ENCODE measurements at regions not wholly inside any gene's neighbourhood (a gene's known extent, or its start where the extent isn't known, plus 50 kb on each side); places are given as distances from the start of the nearest gene placed in this dataset.

GRCh38 chr9:13718086-13718485 is 438.6 kb upstream of the MPDZ start:
- no peak for DNase-seq (ENCODE audit: low read depth, low spot score)

- no peak for DNase-seq (ENCODE audit: low read depth, low spot score)
These were observed 438.0 kb upstream of the MPDZ start for GRCh38 chr9:13717322-13718054.

- no peak for DNase-seq (ENCODE audit: low read depth, low spot score)
These were observed 437.3 kb upstream of the MPDZ start for GRCh38 chr9:13716601-13717321.

GRCh38 chr9:13716090-13716489 is 436.6 kb upstream of the MPDZ start:
- no peak for DNase-seq (ENCODE audit: low read depth, low spot score)

- DNase-seq (ENCODE audit: low read depth, low spot score): no peak
These were observed 435.9 kb upstream of the MPDZ start for GRCh38 chr9:13715430-13715829.

GRCh38 chr9:13707612-13708576 is 428.4 kb upstream of the MPDZ start:
- no peak for DNase-seq (ENCODE audit: low read depth, low spot score)

GRCh38 chr9:13705918-13706317 is 426.4 kb upstream of the MPDZ start:
- DNase-seq (ENCODE audit: low read depth, low spot score): no peak

DNA sequence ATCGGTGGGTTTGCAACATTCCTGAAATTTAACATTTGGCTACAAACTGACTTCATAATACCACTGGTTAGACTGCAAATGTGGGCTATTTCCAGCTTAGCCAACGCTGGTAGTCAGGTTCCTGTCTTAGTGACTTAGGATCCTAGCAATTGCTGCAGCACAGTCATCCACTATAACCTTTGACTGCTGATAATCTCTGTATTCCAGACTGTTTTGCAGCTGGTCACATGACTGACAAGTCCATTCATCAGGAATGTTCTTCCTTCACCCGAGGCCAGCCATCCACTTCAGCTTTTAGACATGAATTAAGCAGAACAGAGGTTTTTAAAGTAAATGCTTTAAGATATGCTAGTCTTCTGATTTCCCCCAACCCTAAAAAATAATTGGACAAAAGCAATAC is 425.9 kb upstream of the MPDZ start:
- DNase-seq (ENCODE audit: low read depth, low spot score): no peak

DNA sequence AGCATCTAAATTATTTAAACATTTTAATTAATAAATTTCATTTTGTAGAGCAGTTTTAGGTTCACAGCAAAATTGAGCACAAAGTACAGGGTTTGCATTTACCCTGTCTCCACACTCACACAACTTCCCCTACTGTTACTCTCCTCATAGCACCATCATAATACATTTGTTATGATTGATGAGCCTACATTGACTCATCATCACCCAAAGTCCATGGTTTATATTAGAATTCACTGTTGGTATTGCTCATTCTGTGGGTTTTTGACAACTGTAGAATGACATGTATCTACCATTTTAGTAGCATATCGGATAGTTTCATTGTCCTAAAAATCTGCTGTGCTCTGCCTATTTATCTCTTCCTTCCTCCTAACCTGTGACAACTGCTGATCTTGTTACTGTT is 411.1 kb upstream of the MPDZ start:
- no peak for DNase-seq (ENCODE audit: low read depth, low spot score)

- DNase-seq (ENCODE audit: low read depth, low spot score): no peak
These were observed 410.4 kb upstream of the MPDZ start for GRCh38 chr9:13689925-13690324.

DNA sequence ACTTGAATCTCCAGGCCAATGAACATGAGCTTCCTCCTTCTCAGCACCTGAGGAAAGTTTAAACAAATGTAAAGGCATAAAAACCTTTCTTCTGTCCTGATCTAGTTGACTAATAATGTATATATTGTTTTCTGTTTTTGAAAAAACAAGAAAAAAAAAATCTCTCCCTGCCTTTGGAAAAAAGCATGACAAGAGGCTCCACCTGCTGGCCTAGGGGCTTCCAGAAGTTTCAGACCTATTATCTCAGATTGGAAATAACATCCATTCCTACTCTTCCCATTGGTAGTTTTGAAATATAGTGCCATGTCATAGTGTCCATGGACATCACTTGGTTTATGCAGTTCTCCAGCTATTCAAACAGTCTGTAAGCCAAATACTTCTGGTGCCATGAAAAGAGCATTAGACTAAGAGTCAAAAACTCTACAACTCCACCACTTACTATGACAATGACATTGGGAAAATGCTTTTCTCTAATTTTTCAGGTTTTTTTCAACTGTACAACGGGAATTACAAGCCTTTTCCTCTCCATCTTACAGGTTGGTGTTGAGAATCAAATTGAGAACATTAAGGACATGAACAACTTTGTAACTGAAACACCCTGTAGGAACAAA is 409.6 kb upstream of the MPDZ start:
- no peak for DNase-seq (ENCODE audit: low read depth, low spot score)

GRCh38 chr9:13688223-13688989 is 408.9 kb upstream of the MPDZ start:
- peak; percentile 52 for DNase-seq (ENCODE audit: low read depth, low spot score)

DNA sequence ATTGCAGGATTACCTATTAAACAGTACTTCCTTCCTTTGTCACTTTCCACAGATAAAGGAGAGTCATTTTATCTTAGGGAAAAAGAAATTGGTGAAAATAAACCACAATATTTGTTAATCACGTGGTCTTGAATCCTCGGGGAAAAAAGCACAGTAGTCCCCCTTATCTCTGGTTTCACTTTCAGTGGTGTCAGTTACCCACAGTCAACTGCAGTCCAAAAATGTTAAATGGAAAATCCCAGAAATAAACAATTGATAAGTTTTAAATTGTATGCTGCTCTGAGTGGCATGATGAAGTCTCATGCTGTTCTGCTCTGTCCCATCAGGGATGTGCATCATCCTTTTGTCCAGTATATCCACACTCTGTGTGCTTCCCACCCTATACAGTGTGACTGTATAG is 405.2 kb upstream of the MPDZ start:
- DNase-seq (ENCODE audit: low read depth, low spot score): no peak

DNA sequence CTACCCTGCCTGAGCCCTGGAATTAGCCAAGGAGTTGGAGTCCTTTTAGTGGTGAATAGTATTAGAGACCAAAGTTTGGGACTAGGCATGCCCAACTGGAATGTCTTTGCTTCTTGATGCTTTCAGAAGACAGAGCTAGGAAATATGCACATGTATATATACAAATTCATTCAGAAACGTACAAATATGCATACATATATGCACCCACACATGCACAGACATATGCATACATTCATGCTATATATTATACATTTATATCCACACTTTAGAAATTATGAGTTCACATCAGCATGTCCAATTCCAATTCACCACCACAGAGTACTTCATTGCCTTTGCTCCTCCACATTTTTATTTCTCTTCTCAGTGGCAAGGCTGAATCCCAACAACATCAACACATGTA is 398.3 kb upstream of the MPDZ start:
- no peak for DNase-seq (ENCODE audit: low read depth, low spot score)

DNA sequence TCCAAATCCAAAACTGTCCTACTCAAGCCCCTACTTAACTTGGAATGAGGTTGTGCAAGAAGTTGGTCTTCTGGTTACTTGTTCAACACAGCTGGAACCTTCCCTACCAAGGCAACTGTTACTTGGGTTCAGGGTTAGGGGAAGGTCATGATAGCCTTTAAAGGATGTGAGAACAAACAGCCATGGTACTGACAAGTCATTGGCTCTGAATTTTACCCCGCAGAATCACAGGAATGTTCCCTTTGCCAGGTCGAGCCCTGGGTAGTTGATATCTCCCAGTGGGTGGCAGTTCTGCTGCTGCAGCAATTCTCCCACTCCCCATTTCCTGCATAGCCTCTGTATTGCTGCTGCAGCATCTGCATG is 396.1 kb upstream of the MPDZ start:
- DNase-seq (ENCODE audit: low read depth, low spot score): peak; percentile 15

DNA sequence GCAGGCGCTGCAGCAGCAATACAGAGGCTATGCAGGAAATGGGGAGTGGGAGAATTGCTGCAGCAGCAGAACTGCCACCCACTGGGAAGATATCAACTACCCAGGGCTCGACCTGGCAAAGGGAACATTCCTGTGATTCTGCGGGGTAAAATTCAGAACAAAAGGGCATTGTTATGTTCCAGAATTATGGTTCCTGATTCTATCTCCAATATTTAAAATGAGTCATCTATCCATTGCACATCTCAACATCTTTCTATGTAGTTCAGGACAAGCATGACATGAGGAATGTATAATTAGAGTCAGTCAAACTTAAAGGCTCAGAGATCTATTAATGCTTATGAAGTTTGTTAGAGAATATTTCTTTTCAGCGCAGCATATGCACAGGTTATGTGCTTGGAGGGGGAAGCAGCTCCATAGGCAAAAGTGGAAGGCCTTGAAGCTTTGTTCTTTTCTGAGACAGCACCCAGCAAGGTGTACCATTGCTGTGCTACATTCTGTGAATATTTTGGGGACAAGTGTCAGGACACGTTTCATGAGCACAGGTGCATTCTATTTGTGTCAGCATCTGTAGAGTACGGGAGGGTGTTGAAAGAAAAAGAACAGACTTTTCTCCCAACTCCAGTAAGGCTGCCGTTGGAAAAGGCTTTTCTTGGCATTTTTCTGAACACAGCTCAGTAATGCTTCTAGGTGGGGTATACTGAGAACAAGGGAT is 395.6 kb upstream of the MPDZ start:
- DNase-seq (ENCODE audit: low read depth, low spot score): no peak

DNA sequence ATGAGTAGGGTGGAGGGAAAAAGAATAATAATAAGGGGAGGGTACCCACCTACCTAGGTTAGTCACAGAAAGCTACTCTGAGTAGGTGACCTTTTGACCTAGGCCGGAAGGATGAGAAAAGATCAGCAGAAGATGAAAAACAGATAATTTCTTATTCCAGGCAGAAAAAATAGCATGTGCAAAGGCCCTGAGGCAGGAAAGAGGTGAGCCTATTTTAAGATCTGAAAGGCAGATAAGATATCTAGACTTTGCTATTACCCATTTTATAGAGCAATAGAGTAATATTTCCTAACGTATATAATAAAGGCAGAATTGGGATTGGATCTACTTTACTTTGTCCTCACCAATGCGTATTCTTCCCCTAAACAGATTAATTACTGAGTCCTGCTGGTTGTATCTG is 393.9 kb upstream of the MPDZ start:
- no peak for DNase-seq (ENCODE audit: low read depth, low spot score)

- no peak for DNase-seq (ENCODE audit: low read depth, low spot score)
These were observed 386.1 kb upstream of the MPDZ start for GRCh38 chr9:13665418-13666066.

GRCh38 chr9:13661014-13661413 is 381.5 kb upstream of the MPDZ start:
- no peak for DNase-seq (ENCODE audit: low read depth, low spot score)
